Peyer's patch (tissue), 4 donors: ENCODE measurements at regions not wholly inside any gene's neighbourhood (a gene's known extent, or its start where the extent isn't known, plus 50 kb on each side); places are given as distances from the start of the nearest gene placed in this dataset.

ENCODE experiments used
- DNase-seq, 3 donors: peaks; one replicate each; pipeline ENCODE4 v3.0.0-alpha.2; 2017 to 2019
- H3K27ac ChIP-seq, 4 donors: fragments of 200-600 bp; sonication (generic); one replicate each; pipeline ENCODE4 v1.5.1; 2016 to 2019
- H3K27me3 ChIP-seq, 2 donors: fragments of 200-600 bp; sonication (generic); one replicate each; pipeline ENCODE4 v1.5.1; 2019
- H3K36me3 ChIP-seq, 3 donors: fragments of 200-600 bp; sonication (generic); one replicate each; pipeline ENCODE4 v1.5.1; 2016 to 2019
- H3K4me1 ChIP-seq, 4 donors: fragments of 200-600 bp; sonication (generic); one replicate each; pipeline ENCODE4 v1.5.1; 2016 to 2019
- H3K4me3 ChIP-seq, 4 donors: fragments of 200-600 bp; sonication (generic); 1 replicate in 3 of 4; 2 replicates in 1 of 4; pipeline ENCODE4 v1.5.1; 2016 to 2019; ENCODE audit warnings: mild to moderate bottlenecking in 1 of 4
- H3K9me3 ChIP-seq, 4 donors: fragments of 200-600 bp; sonication (generic); one replicate each; pipeline ENCODE4 v1.5.1; 2016 to 2019; ENCODE audit warnings: mild to moderate bottlenecking in 1 of 4
- CTCF ChIP-seq, 6 experiments: fragments of 450-650 bp in 4 of 6; fragments of 200-600 bp in 2 of 6; sonication (generic) in 1 of 6; IDR thresholded peaks; one replicate each; pipeline ENCODE4 v1.5.1; 2017 to 2019; ENCODE audit warnings: antibody characterized with exemption in 6 of 6, mild to moderate bottlenecking in 3 of 6, moderate library complexity in 1 of 6
- POLR2A ChIP-seq, 2 donors: fragments of 450-650 bp; IDR thresholded peaks; one replicate each; pipeline ENCODE4 v1.5.1; 2017; ENCODE audit warnings: antibody characterized with exemption in 2 of 2, mild to moderate bottlenecking in 2 of 2, moderate library complexity in 2 of 2

GRCh38 chr10:121051171-121051570 is 200.0 kb downstream of the WDR11 start:
- Histone ChIP-seq H3K4me1 (no peaks in the 10 kb centered on the region), H3K36me3 (no peaks in the 10 kb centered on the region), H3K4me3 (no peak overlapping the region), H3K9me3 (no peaks in the 10 kb centered on the region), H3K27me3 (no peaks in the 10 kb centered on the region), H3K27ac (no peak overlapping the region)
- DNase-seq, result no peak
- TF ChIP-seq POLR2A (IDR thresholded peaks at IDR 0.05) (no peak), CTCF (IDR thresholded peaks at IDR 0.05) (no peak)

GRCh38 chr10:121051696-121052279 is 200.6 kb downstream of the WDR11 start:
- Histone ChIP-seq H3K4me1 (no peaks in the 10 kb centered on the region), H3K4me3 (no peak overlapping the region), H3K9me3 (no peaks in the 10 kb centered on the region), H3K27ac (no peak overlapping the region), H3K36me3 (no peaks in the 10 kb centered on the region), H3K27me3 (no peaks in the 10 kb centered on the region)
- TF ChIP-seq CTCF (IDR thresholded peaks at IDR 0.05), result no peak
- no peak for TF ChIP-seq POLR2A (IDR thresholded peaks at IDR 0.05)
- no peak for DNase-seq

GRCh38 chr10:121053151-121053550 is 202.0 kb downstream of the WDR11 start:
- no peak for TF ChIP-seq CTCF (IDR thresholded peaks at IDR 0.05)
- no peak for TF ChIP-seq POLR2A (IDR thresholded peaks at IDR 0.05)
- Histone ChIP-seq H3K4me3 (no peak overlapping the region), H3K36me3 (no peaks in the 10 kb centered on the region), H3K4me1 (no peaks in the 10 kb centered on the region), H3K27me3 (no peaks in the 10 kb centered on the region), H3K27ac (no peak overlapping the region), H3K9me3 (no peaks in the 10 kb centered on the region)
- DNase-seq, result no peak

DNA sequence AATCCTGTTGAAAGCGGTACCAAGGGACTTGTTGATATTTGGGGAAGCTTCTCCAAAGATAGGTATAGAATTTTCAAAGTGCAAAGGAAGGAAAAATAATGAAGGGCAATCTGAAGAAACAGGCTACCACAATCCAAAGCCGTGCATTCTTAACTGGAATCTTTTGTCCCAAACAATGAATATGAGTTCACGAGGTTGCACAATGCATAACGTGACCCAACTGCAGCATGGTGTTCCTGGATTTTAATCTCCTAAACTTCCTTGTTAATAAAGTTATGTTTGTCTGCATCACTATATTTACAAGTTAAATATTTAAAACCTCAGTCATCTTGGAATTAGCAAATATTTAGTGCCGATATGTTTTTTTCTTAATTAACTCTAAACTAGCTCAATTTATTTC is 203.7 kb downstream of the WDR11 start:
- no peak for DNase-seq
- Histone ChIP-seq H3K9me3 (no peaks in the 10 kb centered on the region), H3K27ac (peak overlapping the region in 1 of 4 donors; percentile 48), H3K4me1 (no peaks in the 10 kb centered on the region), H3K36me3 (no peaks in the 10 kb centered on the region), H3K4me3 (no peak overlapping the region), H3K27me3 (no peaks in the 10 kb centered on the region)
- no peak for TF ChIP-seq CTCF (IDR thresholded peaks at IDR 0.05)
- no peak for TF ChIP-seq POLR2A (IDR thresholded peaks at IDR 0.05)

GRCh38 chr10:121057269-121057668 is 206.1 kb downstream of the WDR11 start:
- no peak for TF ChIP-seq POLR2A (IDR thresholded peaks at IDR 0.05)
- no peak for TF ChIP-seq CTCF (IDR thresholded peaks at IDR 0.05)
- H3K4me3 ChIP-seq, result no peak overlapping the region
- H3K4me1 ChIP-seq, result no peaks in the 10 kb centered on the region
- no peaks in the 10 kb centered on the region for H3K27me3 ChIP-seq
- no peak for DNase-seq
- H3K36me3 ChIP-seq, result no peaks in the 10 kb centered on the region
- no peaks in the 10 kb centered on the region for H3K9me3 ChIP-seq
- no peak overlapping the region for H3K27ac ChIP-seq

- no peaks in the 10 kb centered on the region for H3K27me3 ChIP-seq
- H3K4me3 ChIP-seq, result no peak overlapping the region
- no peak overlapping the region for H3K27ac ChIP-seq
- TF ChIP-seq POLR2A (IDR thresholded peaks at IDR 0.05) (no peak), CTCF (IDR thresholded peaks at IDR 0.05) (no peak)
- H3K36me3 ChIP-seq, result no peaks in the 10 kb centered on the region
- no peaks in the 10 kb centered on the region for H3K9me3 ChIP-seq
- H3K4me1 ChIP-seq, result peaks cover 0 to 2% (median 0%) of the 10 kb centered on the region in 4 donors
- DNase-seq, result no peak
Measured at GRCh38 chr10:121058082-121058481, 206.9 kb downstream of the WDR11 start.
